Activated CD4-positive, alpha-beta T cell treated with anti-CD3 and anti-CD28 coated beads, Interleukin-2, amount 50 U/mL, for 16 hours (primary cell): ENCODE measurements at regions not wholly inside any gene's neighbourhood (a gene's known extent, or its start where the extent isn't known, plus 50 kb on each side); places are given as distances from the start of the nearest gene placed in this dataset.
"Not testable (repeated sequence)": the region's sequence is repeated elsewhere in the genome, so short reads cannot be mapped to it uniquely, and the experiment has no call there.

Experiments
- DNase-seq: peaks from one replicate; pipeline ENCODE4 v3.0.0-alpha.2; 2020

DNA sequence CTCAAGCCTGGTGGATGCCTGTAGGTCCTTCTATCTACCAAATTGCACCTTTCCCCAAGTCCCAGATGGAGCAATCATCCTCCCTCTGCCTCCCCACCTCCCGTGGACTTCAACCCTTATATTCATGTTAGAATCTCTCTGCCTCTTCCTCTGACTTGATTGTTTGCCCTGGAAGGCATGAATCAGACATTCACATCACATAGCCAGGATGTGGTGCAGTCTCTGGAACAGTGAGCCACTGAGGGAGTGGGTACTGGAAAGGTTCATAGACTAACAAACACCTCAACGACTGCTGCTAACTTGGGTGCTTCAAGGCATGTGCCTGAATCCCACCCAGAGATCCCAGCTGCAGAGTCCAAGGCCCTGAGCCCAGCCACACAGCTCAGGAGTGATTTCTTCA, 494.0 kb downstream of the TNS3 start:
- no peak for DNase-seq

DNA sequence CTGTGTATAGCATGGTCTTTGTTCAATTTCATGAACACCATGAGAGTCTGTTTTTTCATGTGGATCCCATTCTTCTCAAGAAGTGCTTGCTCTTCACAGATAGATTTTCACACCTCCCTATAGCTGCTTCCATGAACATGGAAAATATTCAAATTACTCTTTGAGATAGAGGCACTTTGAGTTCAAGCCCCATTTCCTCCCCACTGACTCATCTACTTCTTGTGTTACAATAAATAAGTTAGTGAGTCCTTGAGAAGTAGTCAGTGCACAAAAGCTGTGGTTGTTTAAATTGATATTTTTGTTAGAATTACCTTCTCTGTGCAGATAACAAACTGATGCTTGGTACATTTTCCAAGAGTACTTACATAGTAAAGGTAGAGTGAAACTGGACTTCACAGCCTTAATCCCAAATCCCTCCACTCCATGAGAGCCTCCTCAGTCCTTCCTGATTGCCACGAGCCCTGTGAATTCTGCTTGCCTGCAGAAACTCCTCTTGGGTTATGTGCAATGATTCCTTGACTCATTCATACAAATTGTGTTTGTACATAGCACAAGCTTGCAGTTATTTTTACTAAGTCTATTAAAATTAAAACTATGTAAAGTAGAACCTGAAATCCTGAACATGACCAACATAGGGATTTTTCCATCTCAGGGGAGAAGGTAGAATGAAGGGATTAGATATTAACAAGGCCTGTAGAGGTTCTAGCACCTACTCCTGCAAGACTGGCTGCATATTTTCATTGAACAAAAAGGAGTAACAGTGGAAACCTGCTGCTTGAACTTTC, 496.2 kb downstream of the TNS3 start:
- no peak for DNase-seq

DNA sequence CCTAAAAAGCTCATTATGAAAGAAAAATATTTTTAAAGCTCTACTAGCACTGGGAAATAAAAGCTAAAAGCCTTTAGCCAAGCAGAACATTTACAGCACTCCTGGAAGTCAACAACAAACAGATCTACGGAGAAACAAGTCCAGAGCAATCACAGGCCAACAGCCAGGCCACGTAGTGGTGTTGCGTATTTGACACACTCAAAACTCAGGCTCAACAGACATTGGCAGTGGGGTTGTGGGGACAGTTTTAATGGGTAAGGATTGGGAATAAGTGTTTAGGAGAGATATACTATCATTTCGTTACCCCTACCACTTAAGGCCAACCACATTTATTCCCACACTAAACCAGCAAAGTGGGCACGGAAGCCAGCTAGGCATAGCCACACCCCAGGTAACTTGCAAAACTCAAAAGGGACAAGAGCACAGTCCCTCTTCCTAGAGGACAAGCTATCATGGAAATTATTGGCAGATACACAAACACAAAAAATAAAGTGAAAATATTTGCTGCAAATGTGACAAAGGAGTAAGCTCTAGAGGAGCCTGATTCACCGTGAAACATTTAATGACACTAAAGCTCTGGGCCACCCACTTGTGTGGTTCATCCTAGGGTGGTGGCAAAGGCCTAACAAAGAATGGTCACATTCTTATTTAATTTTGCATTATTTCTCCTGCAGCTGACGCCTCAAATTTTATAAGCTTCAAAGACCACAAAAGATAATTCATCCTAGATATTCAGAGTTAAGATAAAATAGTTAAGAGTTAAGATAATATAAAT, 498.2 kb downstream of the TNS3 start:
- no peak for DNase-seq

DNA sequence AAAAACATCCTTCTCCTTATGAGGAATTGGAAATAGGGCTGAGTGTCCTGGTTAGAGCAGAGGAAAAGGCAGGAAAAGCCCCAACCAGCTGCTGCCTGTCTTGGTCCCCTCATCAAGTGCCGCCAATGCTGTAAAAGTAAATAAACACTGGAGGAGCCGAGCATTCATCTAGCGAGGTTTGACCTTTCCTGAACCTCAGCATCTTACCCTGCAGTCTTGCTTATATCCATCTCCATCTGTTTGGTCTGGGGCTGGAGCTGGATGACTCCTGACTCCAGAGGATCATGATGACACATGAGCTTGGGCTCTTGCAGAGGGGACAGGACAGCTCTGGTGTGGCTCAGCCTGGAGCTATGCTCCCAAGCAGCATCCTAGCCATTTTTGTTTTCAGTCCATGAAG, 501.1 kb downstream of the TNS3 start:
- DNase-seq: no peak

DNA sequence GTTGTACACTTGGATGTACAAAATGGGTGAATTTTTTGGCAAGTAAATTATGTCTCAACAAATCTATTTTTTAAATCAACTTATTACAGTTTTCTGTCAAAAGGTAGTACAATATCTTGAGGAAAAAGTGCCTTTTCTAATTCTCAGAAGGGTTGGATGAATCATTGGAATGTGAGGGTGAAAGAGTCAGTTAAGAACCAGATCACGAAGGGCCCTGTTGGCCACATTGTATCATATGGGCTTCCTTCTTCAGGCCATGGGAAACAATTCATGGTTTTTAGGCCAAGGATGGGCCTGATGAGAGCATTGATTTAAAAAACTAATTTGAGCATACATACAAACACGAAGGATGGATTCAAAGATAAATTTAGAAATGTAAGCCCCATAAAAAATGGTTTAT, 503.7 kb downstream of the TNS3 start:
- DNase-seq: no peak

DNA sequence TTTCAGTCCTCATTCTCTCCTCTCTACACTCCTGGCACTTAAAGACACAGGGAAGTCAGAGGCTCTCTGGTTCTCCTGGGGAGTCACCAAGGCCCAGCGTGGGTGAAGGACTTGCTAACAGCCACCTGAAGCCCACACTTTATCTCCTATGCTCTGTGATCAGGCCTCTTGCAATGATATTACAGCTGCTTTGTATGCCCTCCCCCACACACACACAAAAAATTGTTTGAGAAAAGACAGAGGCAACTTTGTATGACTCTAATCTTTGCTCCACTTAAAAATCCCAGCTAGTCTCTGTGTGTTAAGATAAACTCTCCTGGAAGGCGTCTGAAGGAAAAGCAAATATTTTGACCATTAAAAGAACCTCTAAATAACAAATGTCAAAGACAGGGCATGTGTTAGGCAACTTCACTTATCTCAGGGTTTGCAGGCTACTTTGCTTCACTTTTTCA, 507.2 kb downstream of the TNS3 start:
- no peak for DNase-seq

DNA sequence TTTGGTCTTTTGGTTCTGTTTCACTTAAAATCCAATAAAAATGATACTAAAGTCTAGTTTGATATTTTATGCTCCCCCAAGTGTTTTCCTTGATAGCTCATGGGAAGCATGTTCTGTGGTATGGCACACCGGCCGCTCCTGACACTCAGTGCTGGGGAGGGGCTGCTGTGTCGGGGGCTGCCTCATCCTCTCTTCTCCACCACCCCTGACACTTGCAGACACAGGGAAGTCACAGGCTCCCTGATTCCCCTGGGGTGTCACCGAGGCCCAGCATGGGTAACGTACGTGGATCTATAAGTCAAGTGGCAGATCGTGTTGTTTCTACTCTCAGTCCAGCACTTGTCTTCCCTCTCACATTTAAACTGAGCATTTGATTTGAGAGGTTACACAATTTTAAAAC, 508.6 kb downstream of the TNS3 start:
- no peak for DNase-seq

DNA sequence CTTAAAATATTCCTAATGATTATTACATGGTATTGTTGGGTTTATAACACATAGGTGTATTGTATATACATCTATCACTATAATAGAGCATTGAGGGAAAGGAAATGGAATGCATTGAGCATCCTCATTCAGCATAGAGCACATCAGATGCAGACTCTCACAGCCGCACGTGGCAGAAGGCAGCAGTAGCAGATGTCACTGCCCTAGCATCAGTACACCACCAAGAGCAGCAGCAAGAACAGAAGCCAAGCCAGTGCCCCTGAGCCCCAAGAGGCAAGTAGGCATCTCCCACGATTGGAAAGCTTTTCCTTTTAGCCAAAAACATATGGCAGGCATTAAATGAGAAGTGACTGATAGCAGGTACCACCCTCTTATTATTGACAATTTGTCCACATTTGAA, 510.0 kb downstream of the TNS3 start:
- no peak for DNase-seq

DNA sequence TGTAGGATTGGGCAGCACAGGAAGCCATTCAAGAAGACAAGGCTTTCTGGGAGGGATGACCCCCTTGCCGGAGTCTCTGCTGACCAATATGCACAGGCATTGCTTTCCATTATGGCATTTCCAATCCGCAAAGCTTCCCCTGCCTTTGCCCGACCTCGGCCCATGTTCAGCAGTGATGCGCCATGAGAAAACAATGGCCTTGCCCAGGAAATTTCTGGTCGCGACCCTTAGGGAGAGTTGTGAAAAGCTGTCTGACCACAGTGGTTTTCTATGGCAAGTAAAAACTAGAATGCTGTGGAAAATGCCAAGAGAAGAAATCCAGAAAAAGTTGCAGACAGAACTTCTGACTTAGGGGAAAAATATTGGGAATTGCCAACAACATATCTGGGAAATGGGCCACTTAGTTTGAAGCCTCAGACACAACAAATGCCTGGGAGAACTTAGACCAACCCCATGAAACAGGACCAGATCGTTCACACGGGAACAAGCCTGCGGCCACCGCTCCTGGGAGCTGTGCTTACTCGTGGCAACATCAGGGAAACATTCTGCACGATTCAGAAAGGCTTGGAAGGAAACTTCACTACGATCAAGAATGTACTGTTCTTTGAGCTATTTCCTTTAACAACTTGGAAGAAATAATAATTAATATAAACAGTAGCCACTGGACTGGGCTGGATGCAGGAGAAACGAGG, 512.4 kb downstream of the TNS3 start:
- DNase-seq: no peak

DNA sequence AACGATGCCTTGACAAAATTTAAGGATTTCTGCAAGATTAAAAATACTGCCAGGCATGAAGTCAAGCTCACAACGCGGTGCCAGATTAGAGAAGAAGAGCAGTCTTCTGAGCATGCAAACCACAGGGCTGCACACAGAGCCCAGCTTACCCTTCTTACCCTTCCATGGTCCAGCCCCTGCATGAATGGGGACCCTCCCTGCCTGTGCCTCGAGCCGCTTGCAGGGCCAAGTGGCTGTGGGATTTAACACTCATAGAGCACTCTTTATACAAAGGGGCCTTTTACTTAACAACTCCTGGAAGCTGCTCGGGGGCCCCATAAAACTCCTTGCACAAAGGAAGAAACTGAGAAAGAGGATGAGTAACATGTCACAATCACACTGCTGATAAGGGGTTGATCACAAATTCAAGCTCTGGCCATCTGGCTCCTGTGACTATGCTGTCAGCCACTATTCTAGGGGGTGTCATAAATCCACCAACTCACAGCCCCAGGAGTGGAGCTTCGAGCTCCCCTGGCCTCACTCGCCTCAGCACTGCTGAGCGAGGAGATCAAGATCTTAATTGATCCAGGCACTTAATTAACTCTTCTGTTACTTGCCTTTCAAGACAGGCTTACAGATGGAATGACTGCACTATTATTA, 514.8 kb downstream of the TNS3 start:
- no peak for DNase-seq

DNA sequence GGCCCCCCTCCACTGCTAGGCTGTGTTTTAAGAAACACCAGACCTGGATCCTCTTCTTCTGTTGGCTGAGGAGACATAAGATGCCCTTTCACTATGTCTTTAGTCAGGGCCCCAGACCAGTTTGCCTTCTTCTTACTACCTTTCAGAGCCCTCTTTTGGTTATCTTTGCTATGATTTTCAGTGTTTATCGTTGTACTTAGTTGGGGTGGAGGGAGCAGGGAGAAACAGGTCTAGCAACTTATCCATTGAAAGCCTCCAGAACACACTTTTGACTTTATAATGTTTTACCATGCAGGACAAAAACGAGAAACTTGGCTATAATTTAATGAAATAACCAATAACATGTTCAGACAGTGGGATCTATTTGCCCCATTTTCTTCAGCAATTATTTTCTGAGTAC, 525.2 kb downstream of the TNS3 start:
- no peak for DNase-seq

DNA sequence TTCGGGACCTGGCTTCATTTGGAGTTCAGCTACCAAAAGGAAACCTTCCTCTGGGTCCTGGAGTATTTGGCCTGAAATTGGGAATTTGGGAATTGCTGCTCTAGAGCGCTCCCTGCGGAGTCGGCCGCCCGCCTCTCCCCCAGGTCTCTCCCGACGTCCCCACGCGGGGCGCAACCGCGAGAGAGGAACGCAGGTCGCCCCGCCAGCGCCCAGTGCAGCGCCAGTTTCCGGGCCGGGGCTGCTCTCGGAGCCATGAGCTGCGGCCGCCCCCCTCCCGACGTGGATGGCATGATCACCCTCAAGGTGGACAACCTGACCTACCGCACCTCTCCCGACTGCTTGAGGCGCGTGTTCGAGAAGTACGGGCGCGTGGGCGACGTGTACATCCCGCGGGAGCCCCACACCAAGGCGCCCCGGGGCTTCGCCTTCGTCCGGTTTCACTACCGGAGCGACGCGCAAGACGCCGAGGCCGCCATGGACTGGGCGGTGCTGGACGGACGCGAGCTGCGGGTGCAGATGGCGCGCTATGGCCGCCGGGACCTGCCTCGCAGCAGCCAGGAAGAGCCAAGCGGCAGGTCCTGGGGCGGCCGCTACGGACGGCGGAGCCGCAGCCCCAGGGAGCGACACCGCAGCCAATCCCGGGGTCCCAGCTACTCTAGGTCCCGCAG, 529.2 kb downstream of the TNS3 start:
- not testable (repeated sequence) for DNase-seq

DNA sequence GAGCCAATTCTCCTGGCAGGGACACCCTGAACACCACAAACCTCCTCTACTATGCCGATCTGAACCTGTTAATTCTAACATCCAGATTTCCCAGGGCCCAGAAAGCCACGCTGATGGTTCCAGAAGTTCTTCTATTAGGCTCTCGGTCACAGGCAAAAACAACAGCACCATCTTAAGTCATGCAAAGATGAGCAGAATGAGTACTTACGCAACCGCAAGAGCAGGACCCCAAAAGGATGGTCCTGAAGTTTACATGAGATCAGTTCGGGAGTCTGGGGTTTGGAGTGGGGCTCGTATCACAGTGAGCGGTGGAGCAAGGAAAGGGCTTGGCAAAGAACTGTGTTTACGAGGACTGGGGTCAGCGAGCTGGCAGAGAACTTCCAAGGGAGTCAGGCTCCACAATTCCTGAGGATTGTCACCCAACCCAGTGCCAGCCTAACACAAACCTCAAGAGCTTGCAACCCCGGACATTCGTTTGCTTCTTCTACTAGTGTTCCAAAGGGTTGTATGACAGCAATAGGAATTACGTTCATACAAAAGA, 532.6 kb downstream of the TNS3 start:
- no peak for DNase-seq

DNA sequence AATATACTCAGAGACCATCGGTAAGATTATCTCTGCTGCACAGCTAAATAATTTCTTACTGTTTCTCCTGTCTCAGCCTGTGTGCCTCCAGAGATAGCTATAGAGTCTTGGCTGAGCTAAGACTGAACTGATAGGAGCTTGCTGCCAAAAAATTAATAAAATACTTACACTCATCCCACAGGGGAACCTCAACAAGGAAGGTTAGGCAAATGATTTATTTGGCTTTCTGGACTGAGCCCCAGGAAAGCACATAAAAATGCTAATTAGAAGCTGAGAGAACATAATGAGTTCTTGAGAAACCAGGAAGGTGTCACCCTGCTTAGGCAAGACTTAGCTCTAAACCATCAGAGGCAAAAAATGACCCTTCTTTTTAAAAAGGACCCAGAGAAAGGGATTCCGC, 534.5 kb downstream of the TNS3 start:
- no peak for DNase-seq

DNA sequence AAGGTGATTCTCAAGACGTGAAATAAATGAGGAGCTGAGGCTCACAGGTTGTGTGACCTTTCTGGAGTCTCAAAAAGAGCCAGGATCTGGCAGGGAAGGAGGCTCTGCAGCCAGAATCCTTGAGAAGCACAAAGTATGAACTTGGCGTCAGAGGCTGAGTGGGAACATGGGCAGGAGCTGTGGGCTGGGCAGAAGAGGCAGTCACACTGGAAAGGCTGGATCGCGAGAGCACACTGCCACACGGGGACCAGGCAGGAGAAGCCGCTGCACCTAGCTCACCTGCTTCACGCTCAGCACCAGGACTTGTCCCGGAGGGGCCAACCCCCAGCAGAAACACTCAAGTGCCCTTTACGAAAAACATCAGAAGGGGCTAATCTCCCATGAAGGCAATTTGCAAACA, 535.0 kb downstream of the TNS3 start:
- DNase-seq: no peak

DNA sequence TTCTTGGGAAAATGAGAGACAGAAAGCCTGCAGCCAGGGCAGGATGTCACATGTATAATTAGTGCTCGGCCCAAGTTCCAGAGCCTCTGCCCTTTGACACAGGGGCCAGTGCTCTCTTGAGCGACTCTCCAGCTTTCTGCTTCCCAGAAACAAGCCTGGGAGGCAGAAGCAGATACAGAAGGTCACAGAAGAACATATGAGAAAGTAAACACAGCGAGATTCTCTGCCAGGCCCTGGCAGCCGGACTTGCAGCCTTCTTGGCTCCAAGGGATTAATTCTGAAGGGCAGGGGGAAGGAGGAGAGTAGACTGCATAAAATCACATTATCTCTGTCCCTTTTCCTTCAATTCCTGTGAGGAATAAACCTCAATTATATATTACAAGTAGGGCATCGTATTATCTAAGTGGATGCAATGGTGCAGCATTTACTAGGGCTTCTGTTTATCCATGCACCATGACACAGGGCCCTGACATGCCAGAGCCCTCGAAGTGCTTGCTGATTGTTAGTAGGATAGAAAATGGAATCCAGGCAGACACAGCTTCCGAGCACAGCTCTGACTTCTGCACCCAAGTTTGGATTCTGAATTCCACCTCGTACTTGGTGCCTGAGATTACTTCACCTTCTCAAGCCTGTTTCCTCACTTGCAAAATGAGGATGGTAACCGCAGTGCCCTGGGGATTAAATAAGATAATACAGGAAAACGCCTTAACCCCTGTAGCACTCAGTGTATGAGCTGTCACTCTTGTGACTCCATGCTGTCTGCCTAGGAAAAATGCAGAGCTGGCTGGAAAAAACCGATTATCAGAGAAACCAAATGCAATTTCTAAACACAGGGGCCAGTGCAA, 536.5 kb downstream of the TNS3 start:
- no peak for DNase-seq

DNA sequence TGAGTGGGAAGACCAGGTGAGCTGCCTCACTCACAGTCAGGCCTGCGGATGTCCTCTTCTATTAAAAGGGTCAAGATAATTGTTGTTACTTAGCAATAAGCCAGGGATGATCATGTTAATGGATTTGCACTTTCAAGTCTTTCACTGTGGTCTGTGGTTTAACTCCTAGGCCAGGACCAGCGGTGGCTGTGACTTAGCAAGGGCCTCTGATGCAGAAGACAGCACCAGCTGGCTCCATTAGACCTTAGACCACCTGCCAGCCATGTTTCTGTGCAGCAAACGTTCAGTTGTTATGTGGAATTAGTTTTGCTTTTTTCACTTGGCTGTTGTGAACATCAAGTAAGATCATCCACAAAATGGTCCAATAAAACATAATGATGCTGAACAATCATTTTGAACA, 537.3 kb downstream of the TNS3 start:
- DNase-seq: no peak

DNA sequence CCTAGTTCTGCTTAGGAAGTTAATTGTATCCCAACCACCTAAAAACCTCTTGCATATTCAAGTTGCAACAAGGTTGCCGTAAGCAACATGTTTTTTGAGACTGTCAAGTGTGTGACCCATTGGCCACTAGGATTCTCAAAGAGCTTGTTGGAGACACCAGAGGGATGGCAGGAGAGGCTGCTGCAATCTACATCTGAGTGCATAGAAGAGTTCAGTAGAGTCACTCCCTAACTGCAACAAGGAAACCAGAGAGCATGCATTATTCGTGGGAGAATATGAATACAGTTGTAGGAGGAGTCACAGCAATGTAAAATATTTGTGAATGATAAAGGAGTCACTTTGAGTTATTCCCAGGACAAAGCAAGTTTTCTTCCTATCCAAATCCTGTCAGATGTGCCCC, 538.6 kb downstream of the TNS3 start:
- DNase-seq: no peak

DNA sequence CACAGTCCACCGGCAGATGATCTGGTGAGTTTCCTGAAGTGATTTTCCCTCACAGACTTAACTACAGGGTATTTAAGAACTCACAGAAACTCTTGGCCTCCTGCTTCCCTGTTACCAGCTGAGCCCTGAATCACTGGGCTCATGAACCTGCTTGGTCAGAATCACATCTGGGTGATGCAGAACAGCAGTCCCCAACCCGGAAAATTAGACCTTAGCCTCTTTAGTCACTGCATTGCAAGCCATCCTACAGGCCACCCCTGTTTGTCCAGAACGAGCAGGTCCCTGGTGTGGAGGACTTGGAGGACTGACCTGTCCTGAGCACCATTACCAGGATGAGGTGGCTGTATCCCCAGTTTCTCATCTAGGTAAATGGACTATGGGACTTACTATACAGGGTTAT, 539.2 kb downstream of the TNS3 start:
- no peak for DNase-seq

DNA sequence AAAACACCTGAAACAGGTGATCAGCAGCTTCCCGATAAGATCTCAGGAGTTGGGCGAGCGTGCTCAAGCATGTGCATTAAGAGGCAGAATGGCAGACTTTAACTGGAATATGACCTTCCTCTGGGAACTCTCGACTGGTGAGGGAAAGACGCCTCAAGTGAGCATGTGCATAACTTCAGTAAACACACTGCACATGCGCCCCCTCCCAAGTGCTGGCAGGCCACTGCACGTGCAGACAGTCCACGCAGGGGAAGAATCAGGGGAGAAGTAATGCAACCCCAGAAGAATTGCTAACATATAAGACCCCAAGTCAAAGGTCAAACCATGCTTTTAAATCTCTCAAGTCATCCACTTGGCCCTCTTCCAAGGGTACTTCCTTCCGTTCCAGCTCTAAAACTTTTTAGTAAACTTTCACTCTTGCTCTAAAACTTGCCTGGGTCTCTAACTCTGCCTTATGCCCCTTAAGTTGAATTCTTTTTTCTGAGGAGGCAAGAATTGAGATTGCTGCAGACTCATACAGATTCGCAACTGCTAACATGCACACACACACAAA, 541.0 kb downstream of the TNS3 start:
- no peak for DNase-seq

DNA sequence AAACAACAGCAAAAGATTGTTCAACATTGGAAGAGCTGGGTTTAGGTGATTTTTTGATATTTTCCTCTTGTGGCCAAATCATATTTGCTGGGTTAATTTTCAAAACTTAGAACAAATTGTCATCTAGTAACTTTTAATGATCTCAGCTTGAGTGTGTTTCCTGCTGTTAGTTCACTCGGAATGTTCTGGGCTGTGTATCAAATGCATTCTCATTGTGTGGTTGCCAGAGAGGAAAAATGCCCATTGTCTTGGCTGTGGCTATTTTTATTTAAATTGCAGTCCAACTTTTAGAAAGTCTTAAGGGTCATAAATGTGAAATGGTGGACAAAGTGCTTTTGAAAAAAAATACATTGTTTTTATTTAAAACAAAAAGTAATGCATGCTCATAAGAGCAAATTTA, 542.0 kb downstream of the TNS3 start:
- no peak for DNase-seq
